Fibroblast of the aortic adventitia (primary cell): ENCODE measurements at regions not wholly inside any gene's neighbourhood (a gene's known extent, or its start where the extent isn't known, plus 50 kb on each side); places are given as distances from the start of the nearest gene placed in this dataset.

Source experiments
- DNase-seq: peaks from one replicate; pipeline ENCODE4 v3.0.0-alpha.2; 2010; ENCODE audit warnings: low read depth
- H3K4me3 ChIP-seq: 2 replicates; pipeline ENCODE4 v1.5.1; 2011; ENCODE audit warnings: low read depth, mild to moderate bottlenecking, control low read depth, low read length, moderate library complexity
- CTCF ChIP-seq: IDR thresholded peaks from 2 replicates; pipeline ENCODE4 v1.5.1; 2011; ENCODE audit warnings: mild to moderate bottlenecking, low read length, control low read depth, inconsistent platforms; ENCODE audit not compliant: insufficient read depth

- no peak for TF ChIP-seq CTCF
- H3K4me3 ChIP-seq, result no peak overlapping the region
- no peak for DNase-seq
Measured at GRCh38 chr4:147059064-147059731, 113.5 kb upstream of the TTC29 start.

- peak; percentile 88 for DNase-seq
- H3K4me3 ChIP-seq, result no peak overlapping the region
- TF ChIP-seq CTCF, result no peak
Measured at GRCh38 chr4:147060151-147060931, 114.7 kb upstream of the TTC29 start.

GRCh38 chr4:147064856-147065255 lies 119.2 kb upstream of the TTC29 start:
- no peak for DNase-seq
- TF ChIP-seq CTCF, result no peak
- H3K4me3 ChIP-seq, result no peak overlapping the region

- no peak overlapping the region for H3K4me3 ChIP-seq
- TF ChIP-seq CTCF, result no peak
- no peak for DNase-seq
Measured at GRCh38 chr4:147068564-147068963, 122.9 kb upstream of the TTC29 start.

- H3K4me3 ChIP-seq, result no peak overlapping the region
- no peak for TF ChIP-seq CTCF
- DNase-seq, result no peak
Measured at GRCh38 chr4:147071209-147071740, 125.6 kb upstream of the TTC29 start.

- peak; percentile 23 for DNase-seq
- TF ChIP-seq CTCF, result no peak
- no peak overlapping the region for H3K4me3 ChIP-seq
Measured at GRCh38 chr4:147076179-147076578, 130.5 kb upstream of the TTC29 start.
